ENCODE measurements at regions not wholly inside any gene's neighbourhood (a gene's known extent, or its start where the extent isn't known, plus 50 kb on each side); places are given as distances from the start of the nearest gene placed in this dataset.
"Not testable (repeated sequence)": the region's sequence is repeated elsewhere in the genome, so short reads cannot be mapped to it uniquely, and the experiment has no call there.

DNA sequence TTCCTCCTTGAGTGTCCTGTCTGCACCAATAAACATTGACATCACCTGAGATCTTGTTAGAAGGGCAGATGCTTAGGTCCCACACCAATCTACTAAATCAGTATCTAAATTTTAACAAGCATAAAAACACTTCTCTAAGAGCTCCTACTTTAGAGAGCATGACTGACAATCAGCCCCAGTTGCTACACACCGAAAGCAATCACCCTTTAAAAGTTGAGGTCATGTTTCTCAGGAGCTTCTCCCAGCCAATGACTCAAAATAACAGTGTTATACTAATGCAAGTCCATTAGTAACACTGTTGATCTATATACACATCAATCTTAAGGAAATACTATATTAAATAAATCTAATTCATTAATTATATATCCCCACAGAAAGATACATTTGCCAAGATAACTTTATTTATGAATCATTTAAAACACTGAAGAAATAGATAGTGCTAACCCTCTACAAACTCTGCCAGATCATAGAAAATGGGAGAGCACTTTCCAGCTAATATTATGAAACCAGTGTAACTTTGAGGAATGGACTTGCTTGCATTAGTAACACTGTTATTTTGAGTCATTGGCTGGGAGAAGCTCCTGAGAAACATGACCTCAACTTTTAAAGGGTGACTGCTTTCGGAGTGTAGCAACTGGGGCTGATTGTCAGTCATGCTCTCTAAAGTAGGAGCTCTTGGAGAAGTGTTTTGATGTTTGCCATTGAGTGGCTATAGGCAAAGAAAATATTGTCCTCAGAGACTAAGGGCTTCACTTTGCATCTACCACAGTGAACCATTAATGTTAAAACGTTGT is 109.8 kb upstream of the HDX start:
- DNase-seq (ENCODE audit: low read depth) = no peak

GRCh38 chrX:84634201-84634782 is 132.0 kb upstream of the HDX start:
- no peak for DNase-seq (ENCODE audit: low read depth)

DNA sequence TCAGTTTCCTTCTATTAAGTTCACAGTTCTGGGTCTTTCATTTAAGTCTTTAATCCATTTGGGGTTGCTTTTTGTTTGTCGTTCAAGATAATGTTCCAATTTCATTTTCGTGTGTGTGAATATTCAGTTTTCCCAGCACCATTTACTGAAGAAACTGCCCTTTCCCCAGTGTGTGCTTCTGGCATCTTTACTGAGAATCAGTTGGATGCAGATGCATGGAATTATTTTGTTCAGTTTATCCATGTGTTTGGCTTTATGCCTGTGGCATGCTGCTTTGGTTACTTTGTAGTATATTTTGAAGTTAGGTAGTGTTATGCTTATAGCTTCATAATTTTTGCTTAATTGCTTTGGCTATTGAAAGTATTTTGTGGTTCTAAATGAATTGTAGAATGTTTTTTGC is 163.8 kb upstream of the HDX start:
- no peak for DNase-seq (ENCODE audit: low read depth)

- no peak for DNase-seq (ENCODE audit: low read depth)
These were observed 188.0 kb upstream of the HDX start for GRCh38 chrX:84690228-84690627.

- no peak for DNase-seq (ENCODE audit: low read depth)
These were observed 207.7 kb upstream of the HDX start for GRCh38 chrX:84709987-84710386.

DNA sequence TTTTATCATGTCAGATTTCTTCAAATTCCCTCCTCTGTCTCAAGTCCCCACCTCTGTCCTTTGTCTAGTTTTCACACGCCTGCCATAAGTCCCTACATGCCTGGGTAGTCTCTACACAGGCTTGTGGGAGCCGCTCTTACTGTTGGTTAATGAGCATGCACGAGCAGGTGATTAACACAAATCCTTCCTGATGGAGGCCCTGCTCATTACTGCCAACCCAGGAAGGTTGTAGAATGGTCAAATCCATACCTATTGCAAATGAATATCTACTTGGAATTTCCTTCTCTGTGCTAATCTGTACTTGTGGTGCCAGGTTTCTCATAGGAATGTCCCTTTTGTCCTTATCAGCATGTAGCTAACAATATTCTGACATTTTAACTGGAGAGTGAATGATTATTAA is 208.4 kb upstream of the HDX start:
- DNase-seq (ENCODE audit: low read depth) = no peak

- DNase-seq (ENCODE audit: low read depth) = no peak
These were observed 210.4 kb upstream of the HDX start for GRCh38 chrX:84712621-84713020.

GRCh38 chrX:84715315-84715714 is 213.1 kb upstream of the HDX start:
- no peak for DNase-seq (ENCODE audit: low read depth)

DNA sequence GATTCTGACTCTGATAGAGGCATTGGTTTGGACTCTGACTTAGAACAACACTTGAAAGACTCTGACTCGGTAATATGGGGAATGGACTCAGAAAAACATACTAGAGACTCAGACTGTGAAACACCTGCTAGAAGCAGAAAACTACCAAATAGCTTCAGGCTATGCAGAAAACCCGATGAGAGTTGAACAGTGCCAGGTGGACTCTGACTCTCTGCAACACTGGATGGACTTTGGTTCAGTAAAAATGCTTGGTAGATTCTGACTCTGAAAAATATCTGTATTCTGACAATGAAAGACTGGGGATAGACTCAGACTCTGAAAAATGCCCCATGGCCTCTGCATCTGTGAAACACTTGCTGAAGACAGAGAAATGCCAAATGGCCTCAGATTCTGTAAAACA is 215.1 kb upstream of the HDX start:
- DNase-seq (ENCODE audit: low read depth) = no peak

DNA sequence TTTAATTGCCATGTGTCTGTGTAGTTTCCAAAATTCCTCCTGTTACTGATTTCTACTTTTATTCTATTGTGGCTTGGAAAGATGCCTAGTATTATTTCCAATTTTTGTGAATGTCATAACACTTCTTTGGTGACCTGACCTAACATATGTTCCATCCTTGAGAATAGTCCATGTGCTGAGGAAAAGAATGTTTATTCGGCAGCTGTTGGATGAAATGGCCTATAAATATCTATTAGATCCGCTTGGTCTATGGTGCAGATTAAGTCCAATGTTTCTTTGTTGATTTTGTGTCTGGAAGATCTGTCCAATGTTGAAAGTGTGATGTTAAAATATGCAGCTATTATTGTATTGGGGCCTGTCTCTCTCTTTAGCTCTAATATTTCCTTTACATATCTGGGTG is 219.2 kb upstream of the HDX start:
- DNase-seq (ENCODE audit: low read depth) = no peak

DNA sequence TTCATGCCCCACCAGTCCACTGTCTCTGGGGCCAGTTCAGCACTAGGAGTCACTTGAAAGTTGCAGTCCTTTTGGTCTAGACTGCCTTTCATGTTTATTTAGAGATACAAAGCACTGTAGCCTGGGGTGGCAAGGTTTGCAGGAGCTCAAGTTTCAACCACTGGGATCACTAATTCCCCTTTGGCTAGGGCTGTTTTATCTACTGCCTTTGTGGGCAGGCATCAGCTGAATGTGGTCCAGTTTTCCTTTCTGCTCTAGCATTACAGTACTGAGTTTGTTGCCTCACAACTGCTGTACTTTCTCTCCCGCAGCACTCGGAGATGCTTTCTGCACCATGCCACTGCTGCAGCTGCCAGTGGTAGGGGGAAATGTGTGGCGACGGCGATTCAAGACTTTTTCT is 222.3 kb upstream of the HDX start:
- DNase-seq (ENCODE audit: low read depth) = no peak

GRCh38 chrX:84729408-84729807 is 227.2 kb upstream of the HDX start:
- DNase-seq (ENCODE audit: low read depth) = no peak

DNA sequence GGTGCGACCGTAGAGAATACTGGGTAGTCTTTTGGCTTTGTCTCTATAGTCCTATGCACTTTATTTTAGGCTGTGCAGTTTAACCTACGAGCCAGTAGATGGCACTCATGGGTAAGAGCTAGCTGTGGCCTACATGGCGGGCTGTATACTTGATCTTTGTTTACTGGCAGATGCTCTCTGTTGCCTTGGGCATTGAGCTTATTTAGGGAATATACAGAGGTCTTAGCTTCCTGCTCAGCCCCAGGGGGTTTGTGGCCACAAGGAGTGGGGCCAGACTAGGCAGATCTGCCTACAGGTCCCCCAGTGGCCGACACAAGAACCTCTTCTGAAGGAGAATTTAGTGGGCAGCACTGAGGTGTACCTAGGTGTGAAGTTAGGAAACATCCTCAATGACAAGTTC is 227.6 kb upstream of the HDX start:
- DNase-seq (ENCODE audit: low read depth) = peak; percentile 0

- DNase-seq (ENCODE audit: low read depth) = no peak
These were observed 232.8 kb upstream of the HDX start for GRCh38 chrX:84735025-84735424.

GRCh38 chrX:84737471-84737871 is 235.2 kb upstream of the HDX start:
- no peak for DNase-seq (ENCODE audit: low read depth)

DNA sequence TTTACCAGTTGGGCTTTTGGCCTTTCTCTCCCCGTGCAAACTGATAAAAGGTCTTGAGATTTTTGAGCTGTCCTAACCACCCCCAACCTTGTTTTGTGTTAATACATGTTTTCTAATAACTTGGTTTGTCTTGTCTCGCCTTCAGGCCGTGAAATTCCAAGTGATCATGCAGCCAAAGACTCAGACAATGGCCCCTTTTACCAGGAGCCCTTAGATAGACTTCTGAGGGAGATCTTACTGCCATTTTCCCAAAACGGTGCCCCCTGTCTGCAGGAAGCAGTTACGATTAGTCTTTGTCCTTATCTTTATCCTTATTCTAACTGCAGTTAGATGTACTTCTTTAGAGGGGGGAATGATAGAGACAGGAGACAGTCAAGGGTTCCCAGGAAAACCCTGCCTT is 245.3 kb upstream of the HDX start:
- no peak for DNase-seq (ENCODE audit: low read depth)

DNA sequence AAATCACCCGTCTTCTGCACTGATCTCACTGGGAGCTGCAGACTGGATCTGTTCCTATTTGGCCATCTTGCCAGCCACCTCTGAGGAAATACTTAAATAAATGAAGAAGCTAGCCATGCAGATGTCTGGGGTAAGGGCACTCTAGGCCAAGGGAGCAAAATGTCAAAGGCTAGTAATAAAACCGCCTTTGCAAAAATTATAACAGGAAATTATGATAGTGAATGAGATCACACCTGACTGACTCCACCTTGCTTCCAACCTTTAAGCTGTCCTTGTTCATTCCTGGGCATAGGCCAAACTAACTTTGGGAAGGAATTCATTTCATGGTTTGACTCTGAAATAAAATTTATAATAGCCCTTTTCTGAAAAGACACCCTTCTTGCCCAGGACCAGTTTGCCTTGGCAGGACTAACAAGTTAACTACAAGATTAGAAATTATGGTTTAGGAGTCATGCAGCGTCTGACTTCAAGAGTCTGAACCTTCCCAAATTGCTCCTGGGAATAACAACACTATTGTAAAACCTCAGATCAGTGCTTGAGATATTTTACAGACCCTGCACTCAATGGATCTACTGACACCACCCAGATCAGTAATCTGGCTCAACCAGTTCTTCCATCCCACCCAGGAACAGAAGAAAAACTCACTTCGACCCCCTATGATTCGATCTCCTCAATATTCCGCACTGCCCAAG is 246.9 kb upstream of the HDX start:
- DNase-seq (ENCODE audit: low read depth) = no peak

DNA sequence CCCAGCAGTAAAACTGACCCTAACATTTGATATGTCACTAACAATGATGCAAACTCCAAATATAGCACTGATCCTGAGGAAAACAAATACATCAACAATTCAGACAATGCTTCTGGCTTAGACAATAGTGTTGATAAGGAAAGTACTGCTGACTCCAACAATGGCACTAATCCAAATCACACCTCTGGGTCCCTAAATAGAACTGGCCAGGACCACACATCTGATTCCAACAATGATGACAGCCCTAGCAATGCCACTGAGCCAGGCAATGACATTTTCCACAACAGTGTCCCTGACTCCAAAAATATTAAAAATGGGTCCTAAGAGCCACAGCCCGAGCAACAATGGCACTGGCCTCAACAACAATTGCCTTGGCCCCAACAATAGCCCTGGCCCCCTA is 243.1 kb upstream of the APOOL start:
- no peak for DNase-seq (ENCODE audit: low read depth)

GRCh38 chrX:84796321-84796720 is 207.4 kb upstream of the APOOL start:
- no peak for DNase-seq (ENCODE audit: low read depth)

- DNase-seq (ENCODE audit: low read depth) = no peak
These were observed 172.8 kb upstream of the APOOL start for GRCh38 chrX:84830836-84831235.

GRCh38 chrX:84846541-84846940 is 157.1 kb upstream of the APOOL start:
- not testable (repeated sequence) for DNase-seq (ENCODE audit: low read depth)

GRCh38 chrX:84851183-84851582 is 152.5 kb upstream of the APOOL start:
- not testable (repeated sequence) for DNase-seq (ENCODE audit: low read depth)

- not testable (repeated sequence) for DNase-seq (ENCODE audit: low read depth)
These were observed 146.9 kb upstream of the APOOL start for GRCh38 chrX:84856791-84857190.
